IMR-90 (cell line): ENCODE measurements at regions not wholly inside any gene's neighbourhood (a gene's known extent, or its start where the extent isn't known, plus 50 kb on each side); places are given as distances from the start of the nearest gene placed in this dataset.

ENCODE experiments used
- ATAC-seq: fragments of 200-7000 bp; cut with Tn5 transposase; 2 replicates; pipeline ENCODE4 v1.9.1; 2020; ENCODE audit warnings: low read depth, mild to moderate bottlenecking, moderate library complexity
- BruUV-seq: library from RNA; stranded (reverse); fragments of 400-500 nt; replicated peaks from 2 replicates; lab custom pipeline; 2021; lab: Mats Ljungman, UMichigan
- CTCF ChIA-PET: fragments of 300-600 bp; formaldehyde crosslinking; extraction: SDS; loops from one replicate; lab custom pipeline; 2021; ENCODE audit warnings: antibody characterized with exemption; lab: Yijun Ruan, JAX
- POLR2A ChIA-PET: fragments of 300-600 bp; sonication (Branson Sonifier 250); formaldehyde crosslinking; loops from one replicate; lab custom pipeline; 2022; ENCODE audit warnings: antibody characterized with exemption; ENCODE audit not compliant: unreplicated experiment; lab: Charles Lee
- DNase-seq: peaks from one replicate; pipeline ENCODE4 v3.0.0; 2013
- H2AFZ ChIP-seq: replicated peaks from 2 replicates; pipeline ENCODE3; 2013; ENCODE audit warnings: low read length, mild to moderate bottlenecking; ENCODE audit not compliant: poor library complexity
- H2AK5ac ChIP-seq: 2 replicates; pipeline ENCODE4 v1.6.1; 2013; ENCODE audit warnings: low read depth, low read length, inconsistent platforms
- H2AK9ac ChIP-seq: replicated peaks from 2 replicates; pipeline ENCODE3; 2013; ENCODE audit warnings: mild to moderate bottlenecking, low read depth, low read length, moderate library complexity; ENCODE audit not compliant: poor library complexity
- H2BK120ac ChIP-seq: 2 replicates; pipeline ENCODE4 v1.6.1; 2013; ENCODE audit warnings: low read depth, low read length, inconsistent platforms
- H2BK15ac ChIP-seq: 3 replicates; pipeline ENCODE4 v1.6.1; 2013; ENCODE audit warnings: low read depth, low read length, inconsistent platforms
- H2BK20ac ChIP-seq: 2 replicates; pipeline ENCODE4 v1.6.1; 2013; ENCODE audit warnings: low read depth, mild to moderate bottlenecking, inconsistent platforms, low read length, moderate library complexity
- H2BK5ac ChIP-seq: 2 replicates; pipeline ENCODE4 v1.6.1; 2013; ENCODE audit warnings: mild to moderate bottlenecking, low read depth, low read length, inconsistent platforms; ENCODE audit not compliant: poor library complexity, severe bottlenecking
- H3K14ac ChIP-seq: replicated peaks from 2 replicates; pipeline ENCODE4 v1.6.1; 2013; ENCODE audit warnings: low read depth, low read length, inconsistent platforms
- H3K18ac ChIP-seq: 2 replicates; pipeline ENCODE4 v1.6.1; 2013; ENCODE audit warnings: low read depth, low read length, control low read depth
- H3K23ac ChIP-seq: 2 replicates; pipeline ENCODE4 v1.6.1; 2013; ENCODE audit warnings: low read depth, low read length, inconsistent platforms
- H3K27ac ChIP-seq: 2 replicates; pipeline ENCODE4 v1.5.1; 2013; ENCODE audit warnings: mild to moderate bottlenecking, control low read depth, low read length; ENCODE audit not compliant: insufficient read depth
- H3K27me3 ChIP-seq: 2 replicates; pipeline ENCODE4 v1.6.1; 2013; ENCODE audit warnings: low read length; ENCODE audit not compliant: control insufficient read depth, insufficient read depth
- H3K36me3 ChIP-seq: 2 replicates; pipeline ENCODE4 v1.6.1; 2013; ENCODE audit warnings: low read length, mixed read lengths; ENCODE audit not compliant: control insufficient read depth, insufficient read depth
- H3K4ac ChIP-seq: 2 replicates; pipeline ENCODE4 v1.6.1; 2013; ENCODE audit warnings: low read depth, low read length, inconsistent platforms
- H3K4me1 ChIP-seq: 2 replicates; pipeline ENCODE4 v1.6.1; 2013; ENCODE audit warnings: low read length, mixed read lengths; ENCODE audit not compliant: control insufficient read depth, insufficient read depth
- H3K4me2 ChIP-seq: 2 replicates; pipeline ENCODE4 v1.6.1; 2013; ENCODE audit warnings: low read depth, mild to moderate bottlenecking, control low read depth, low read length, moderate library complexity
- H3K4me3 ChIP-seq: 2 replicates; pipeline ENCODE4 v1.5.1; 2013; ENCODE audit warnings: low read depth, mild to moderate bottlenecking, control low read depth, low read length, moderate library complexity; ENCODE audit not compliant: insufficient read depth
- H3K56ac ChIP-seq: 2 replicates; pipeline ENCODE4 v1.6.1; 2013; ENCODE audit warnings: low read length, inconsistent platforms; ENCODE audit not compliant: insufficient read depth; ENCODE audit errors: extremely low read depth
- H3K79me1 ChIP-seq, 2 experiments: 2 replicates each; pipeline ENCODE4 v1.6.1; 2013; ENCODE audit warnings: low read length in 2 of 2, inconsistent platforms in 1 of 2, low read depth in 1 of 2
- H3K9ac ChIP-seq: 2 replicates; pipeline ENCODE4 v1.6.1; 2013; ENCODE audit warnings: low read depth, low read length, control low read depth
- H3K9me1 ChIP-seq: 2 replicates; pipeline ENCODE4 v1.6.1; 2013; ENCODE audit warnings: low read length, inconsistent platforms; ENCODE audit not compliant: insufficient read depth
- H3K9me3 ChIP-seq: 2 replicates; pipeline ENCODE4 v1.6.1; 2013; ENCODE audit warnings: low read length; ENCODE audit not compliant: control insufficient read depth, insufficient read depth
- H4K20me1 ChIP-seq: 2 replicates; pipeline ENCODE4 v1.6.1; 2013; ENCODE audit warnings: low read length, inconsistent platforms; ENCODE audit not compliant: insufficient read depth
- H4K5ac ChIP-seq: 2 replicates; pipeline ENCODE4 v1.6.1; 2013; ENCODE audit warnings: mild to moderate bottlenecking, low read depth, low read length, control low read depth
- H4K8ac ChIP-seq, 2 experiments: 2 replicates each; pipeline ENCODE4 v1.6.1; 2013; ENCODE audit warnings: low read depth in 2 of 2, low read length in 2 of 2, control low read depth in 1 of 2, inconsistent platforms in 1 of 2
- H4K91ac ChIP-seq: 2 replicates; pipeline ENCODE4 v1.6.1; 2013; ENCODE audit warnings: low read depth, low read length, inconsistent platforms; ENCODE audit not compliant: insufficient read depth
- BHLHE40 ChIP-seq: fragments of 150-350 bp; IDR thresholded peaks from 2 replicates; pipeline ENCODE4 v1.6.1; 2016; ENCODE audit warnings: mild to moderate bottlenecking, low read depth, low read length
- CEBPB ChIP-seq: IDR thresholded peaks from 2 replicates; pipeline ENCODE4 v1.6.1; 2012; ENCODE audit warnings: low read depth, low read length, improper control_type of control experiment
- CHD1 ChIP-seq: IDR thresholded peaks from 2 replicates; pipeline ENCODE4 v1.6.1; 2012; ENCODE audit warnings: low read depth, low read length, improper control_type of control experiment
- CTCF ChIP-seq: conservative IDR thresholded peaks from 2 replicates; pipeline ENCODE4 v1.5.1; 2012; ENCODE audit warnings: mild to moderate bottlenecking, low read depth, low read length, improper control_type of control experiment
- ELK1 ChIP-seq: fragments of 150-350 bp; IDR thresholded peaks from 2 replicates; pipeline ENCODE4 v1.6.1; 2016; ENCODE audit warnings: low read depth, mild to moderate bottlenecking, low read length, moderate library complexity, borderline replicate concordance
- FOS ChIP-seq: fragments of 150-350 bp; IDR thresholded peaks from 2 replicates; pipeline ENCODE4 v1.6.1; 2016; ENCODE audit warnings: low read depth, low read length
- MAFK ChIP-seq: IDR thresholded peaks from 2 replicates; pipeline ENCODE4 v1.6.1; 2012; ENCODE audit warnings: low read depth, low read length, improper control_type of control experiment
- MAZ ChIP-seq: IDR thresholded peaks from 2 replicates; pipeline ENCODE4 v1.6.1; 2012; ENCODE audit warnings: low read depth, mild to moderate bottlenecking, low read length, improper control_type of control experiment, moderate library complexity, borderline replicate concordance
- MXI1 ChIP-seq: IDR thresholded peaks from 2 replicates; pipeline ENCODE4 v1.6.1; 2012; ENCODE audit warnings: low read depth, mild to moderate bottlenecking, low read length, moderate library complexity, borderline replicate concordance
- NFE2L2 ChIP-seq: fragments of 150-350 bp; IDR thresholded peaks from 2 replicates; pipeline ENCODE4 v1.6.1; 2016; ENCODE audit warnings: low read depth, mild to moderate bottlenecking, low read length
- POLR2A ChIP-seq: IDR thresholded peaks from 2 replicates; pipeline ENCODE4 v1.6.1; 2012; ENCODE audit warnings: mild to moderate bottlenecking, low read depth, low read length
- RAD21 ChIP-seq: IDR thresholded peaks from 2 replicates; pipeline ENCODE4 v1.6.1; 2012; ENCODE audit warnings: low read length, improper control_type of control experiment
- RCOR1 ChIP-seq: IDR thresholded peaks from 2 replicates; pipeline ENCODE4 v1.6.1; 2012; ENCODE audit warnings: mild to moderate bottlenecking, low read length, improper control_type of control experiment; ENCODE audit not compliant: insufficient replicate concordance
- RFX5 ChIP-seq: IDR thresholded peaks from 2 replicates; pipeline ENCODE4 v1.8.0; 2012; ENCODE audit warnings: low read depth, mild to moderate bottlenecking, low read length, moderate library complexity
- SMC3 ChIP-seq: fragments of 150-350 bp; IDR thresholded peaks from 2 replicates; pipeline ENCODE4 v1.6.1; 2016; ENCODE audit warnings: low read depth, mild to moderate bottlenecking, antibody characterized with exemption, low read length, moderate library complexity
- USF2 ChIP-seq: fragments of 150-350 bp; IDR thresholded peaks from 2 replicates; pipeline ENCODE4 v1.6.1; 2017; ENCODE audit warnings: mild to moderate bottlenecking, antibody characterized with exemption, low read length, low read depth
- WGBS, 2 experiments: methylation state at CpG; one replicate each; pipeline versions ENCODE4 v1.1.5 to v1.1.7; 2013; ENCODE audit warnings: missing lambda C conversion rate in 2 of 2; ENCODE audit not compliant: insufficient read length in 1 of 2; ENCODE audit errors: extremely low coverage in 2 of 2; 5-methylcytosine and 5-hydroxymethylcytosine counted together
- dilution Hi-C: fragments of 300-500 bp; cut with HindIII; formaldehyde crosslinking; loops from one replicate; pipeline ENCODE4 v1.14.3; 2018; ENCODE audit warnings: low sequenced_read_pairs; ENCODE audit not compliant: unreplicated experiment
- in situ Hi-C: fragments of 300-500 bp; cut with MboI; formaldehyde crosslinking; loops from 3 replicates; pipeline ENCODE4 v1.14.3; 2019; ENCODE audit warnings: low sequenced_read_pairs, inconsistent platforms, mixed read lengths
- intact Hi-C: fragments of 100-400 bp; cut with micrococcal nuclease; formaldehyde crosslinking; loops from 2 replicates; pipeline ENCODE4 v1.10.0; 2022

GRCh38 chr5:125987677-125988255, 435.4 kb upstream of the GRAMD2B start:
- H4K91ac ChIP-seq = no peak overlapping the region
- no peak overlapping the region for H3K56ac ChIP-seq
- ChIA-PET POLR2A (no interaction called here), CTCF (no interaction called here)
- no peak overlapping the region for H3K9ac ChIP-seq
- H2BK120ac ChIP-seq = no peak overlapping the region
- TF ChIP-seq RCOR1 = no peak
- no peak for TF ChIP-seq ELK1
- TF ChIP-seq CEBPB = no peak
- no peak for TF ChIP-seq MAFK
- no peak for TF ChIP-seq RAD21
- no peak for TF ChIP-seq CHD1
- no peak for TF ChIP-seq POLR2A
- TF ChIP-seq RFX5 = no peak
- no peak for TF ChIP-seq USF2
- no peak for TF ChIP-seq BHLHE40
- no peak for TF ChIP-seq MXI1
- no peak for TF ChIP-seq FOS
- TF ChIP-seq MAZ = no peak
- no peak for TF ChIP-seq CTCF
- no peak for TF ChIP-seq NFE2L2
- TF ChIP-seq SMC3 = no peak
- H2BK20ac ChIP-seq = no peak overlapping the region
- WGBS, 2 experiments = no CpG with 5 or more reads among the region's 2 CpGs
- H2BK5ac ChIP-seq = no peak overlapping the region
- no peaks in the 10 kb centered on the region for H3K79me1 ChIP-seq
- no peaks in the 10 kb centered on the region for H3K9me1 ChIP-seq
- H3K4me3 ChIP-seq = no peak overlapping the region
- no peak overlapping the region for H4K5ac ChIP-seq
- intact Hi-C loops (loop anchor here (5.0 to 10.0 kb wide), 2 partner anchors 337 to 550 kb away; no protein-coding TSS in a partner anchor), in situ Hi-C loops (no loop called here), dilution Hi-C loops (no loop called here)
- no peaks in the 10 kb centered on the region for H3K27me3 ChIP-seq
- no peak overlapping the region for H3K18ac ChIP-seq
- no peak overlapping the region for H3K27ac ChIP-seq
- no peak overlapping the region for H2AK5ac ChIP-seq
- H3K36me3 ChIP-seq = no peaks in the 10 kb centered on the region
- no peaks in the 10 kb centered on the region for H3K9me3 ChIP-seq
- DNase-seq (no peak), ATAC-seq (no peak)
- H3K4ac ChIP-seq = no peak overlapping the region
- no peaks in the 10 kb centered on the region for H3K4me1 ChIP-seq
- H3K4me2 ChIP-seq = no peak overlapping the region
- H2BK15ac ChIP-seq = no peak overlapping the region
- H2AK9ac ChIP-seq = no peak overlapping the region
- no TSS peak for BruUV-seq
- H4K20me1 ChIP-seq = no peaks in the 10 kb centered on the region
- no peak overlapping the region for H2AFZ ChIP-seq
- no peak overlapping the region for H3K14ac ChIP-seq
- H4K8ac ChIP-seq = no peak overlapping the region
- no peak overlapping the region for H3K23ac ChIP-seq
